ENCODE measurements at regions not wholly inside any gene's neighbourhood (a gene's known extent, or its start where the extent isn't known, plus 50 kb on each side); places are given as distances from the start of the nearest gene placed in this dataset.
"Not testable (repeated sequence)": the region's sequence is repeated elsewhere in the genome, so short reads cannot be mapped to it uniquely, and the experiment has no call there.

DNA sequence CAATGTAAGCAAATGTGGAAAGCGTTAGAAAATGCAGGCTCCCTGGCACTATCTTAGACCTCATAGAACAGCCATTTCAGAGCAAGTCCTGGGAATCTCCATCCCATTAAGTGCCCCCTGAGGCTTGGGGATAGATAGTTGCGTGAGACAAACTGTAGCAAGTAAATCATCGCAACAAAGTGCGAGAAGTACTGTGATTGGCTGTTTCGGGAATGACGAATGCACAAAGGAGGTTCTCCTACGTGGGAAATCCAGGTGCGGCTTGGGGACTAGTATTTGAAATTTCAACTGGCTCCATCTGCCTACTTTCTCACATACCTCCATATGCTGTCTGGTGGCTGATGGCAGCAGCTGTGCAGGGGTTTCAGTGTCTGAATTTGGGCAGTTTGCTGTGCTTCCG lies 84.5 kb downstream of the PLEKHG1 start:
- peak; percentile 33 for DNase-seq

DNA sequence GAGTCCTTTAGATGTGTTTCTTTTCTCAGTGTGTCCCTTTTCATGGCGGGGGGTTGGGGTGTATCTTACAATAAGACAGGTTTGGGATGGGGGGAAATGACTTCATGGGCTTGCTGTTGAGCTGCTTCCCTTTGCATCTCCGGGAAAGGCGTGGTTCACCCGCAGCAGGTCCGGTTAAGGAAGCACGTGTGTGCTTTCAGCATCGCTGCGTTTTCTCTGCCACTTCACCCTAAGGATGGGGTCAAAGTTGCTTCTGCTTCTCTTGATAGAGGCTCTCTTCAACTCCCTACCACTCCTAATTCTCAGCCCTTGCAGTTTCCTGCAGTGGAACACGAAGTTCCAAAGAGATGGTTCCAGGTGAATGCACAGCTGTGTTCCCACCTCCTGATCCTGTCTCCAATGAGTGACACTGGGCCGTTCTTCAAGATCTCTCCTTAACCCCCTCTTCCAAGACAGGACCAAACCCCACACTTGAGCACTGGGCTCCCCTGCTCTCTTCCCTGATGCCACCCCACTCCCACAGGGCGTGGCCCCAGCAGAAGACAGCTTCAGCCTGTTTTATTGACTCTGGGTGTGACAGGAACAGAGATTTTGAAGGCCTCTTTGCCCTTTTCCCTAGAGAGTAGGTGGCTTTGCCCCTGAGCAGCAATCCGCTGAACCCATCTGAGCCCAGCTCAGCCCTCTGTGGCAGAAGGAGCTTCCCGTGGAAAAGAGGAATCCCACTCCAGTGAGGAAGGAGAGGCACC lies 85.2 kb downstream of the PLEKHG1 start:
- DNase-seq, result no peak

DNA sequence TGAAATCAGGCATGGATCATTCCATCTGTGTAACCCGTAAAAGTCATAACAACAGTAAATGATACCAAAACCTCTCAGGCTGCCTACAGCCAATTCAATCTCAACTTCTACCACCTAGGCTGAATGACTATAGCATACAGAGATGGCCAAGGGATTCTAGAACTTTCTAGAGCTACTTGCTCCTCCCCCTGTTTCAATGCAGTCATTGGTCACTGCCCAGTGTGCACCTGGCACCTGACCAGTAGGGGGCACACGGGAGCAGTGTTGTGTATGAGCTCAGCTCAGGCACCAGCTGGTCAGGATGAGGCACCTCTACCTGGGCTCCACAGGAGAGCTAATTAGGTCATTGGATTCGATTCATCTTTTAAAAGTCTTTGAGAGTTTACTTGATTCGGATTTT lies 86.2 kb downstream of the PLEKHG1 start:
- no peak for DNase-seq

GRCh38 chr6:150686566-150686965 lies 86.9 kb downstream of the PLEKHG1 start:
- DNase-seq, result no peak

DNA sequence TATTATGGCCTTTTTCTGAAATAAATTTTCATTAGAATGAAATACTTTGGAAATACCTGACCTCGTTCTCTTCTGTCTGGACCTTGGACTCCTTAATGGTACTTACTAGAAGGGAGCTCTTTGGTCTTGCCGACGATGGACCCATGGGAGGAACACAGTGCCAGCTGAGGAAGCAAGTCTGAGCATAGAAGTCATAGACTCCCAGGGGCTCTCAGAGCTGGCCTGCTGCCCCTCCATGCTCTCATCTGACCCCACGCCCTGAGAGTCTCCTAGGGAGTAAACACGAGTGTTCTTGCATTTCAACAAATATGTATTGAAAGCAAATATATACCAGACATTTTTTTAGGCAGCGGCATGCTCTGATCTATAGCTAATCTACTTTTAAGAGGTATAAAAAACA lies 87.8 kb downstream of the PLEKHG1 start:
- no peak for DNase-seq

GRCh38 chr6:150689900-150690590 lies 90.4 kb downstream of the PLEKHG1 start:
- no peak for DNase-seq

DNA sequence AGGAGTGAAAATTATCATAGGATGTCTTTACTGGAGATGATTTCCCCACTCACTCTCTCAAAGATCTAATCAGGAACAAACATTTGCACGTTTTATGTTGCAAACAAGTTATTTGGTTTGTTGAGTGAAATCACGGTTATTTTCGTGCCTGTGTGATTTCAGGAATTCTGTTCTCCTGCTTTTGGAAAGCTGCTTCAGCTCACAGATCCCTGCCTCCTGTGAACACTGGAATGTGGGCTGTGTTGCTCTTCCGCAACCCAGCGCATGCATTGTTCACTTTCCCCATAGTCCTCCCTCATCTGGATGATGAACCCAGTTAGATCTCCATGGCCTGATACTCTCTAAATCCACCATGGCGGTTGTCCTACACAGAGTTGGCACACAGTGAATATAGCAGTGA lies 91.0 kb downstream of the PLEKHG1 start:
- no peak for DNase-seq

DNA sequence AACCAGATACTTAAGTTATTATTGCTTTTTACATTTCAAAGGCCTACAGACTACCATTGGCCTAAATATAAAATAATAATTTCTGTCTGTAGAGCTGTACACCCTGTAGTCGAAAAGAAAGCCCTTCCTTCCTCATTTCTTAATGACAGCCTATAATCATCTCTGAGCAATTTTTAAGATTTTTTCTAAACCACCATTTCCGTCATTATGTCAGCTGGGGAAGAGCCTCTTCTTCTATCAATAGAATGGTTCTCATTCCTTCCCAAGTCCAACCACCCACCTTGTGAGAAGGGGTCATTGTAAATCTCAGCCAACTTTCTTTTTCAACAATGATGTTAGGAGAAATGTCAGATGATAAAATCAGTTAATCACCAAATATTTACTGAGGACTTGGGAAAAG lies 91.8 kb downstream of the PLEKHG1 start:
- DNase-seq, result no peak

DNA sequence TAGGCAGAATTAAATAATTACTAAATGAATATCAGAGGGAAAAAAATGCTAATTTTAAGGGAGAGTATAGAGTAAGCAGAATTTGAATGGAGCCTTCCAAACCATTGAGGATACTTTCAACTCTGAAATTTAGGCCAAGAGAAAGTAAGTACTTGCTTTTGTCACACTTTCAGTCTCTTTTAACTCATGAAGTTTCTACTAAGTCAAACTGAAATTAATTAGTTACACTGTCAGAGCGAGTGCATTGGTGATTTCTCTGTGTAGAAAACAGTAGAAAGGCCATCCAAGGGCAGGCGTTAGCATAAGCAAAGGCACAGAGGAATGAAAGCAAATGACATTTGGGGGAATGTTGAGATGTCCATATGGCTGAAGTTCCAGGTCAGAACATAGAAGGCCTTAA lies 92.9 kb downstream of the PLEKHG1 start:
- no peak for DNase-seq

DNA sequence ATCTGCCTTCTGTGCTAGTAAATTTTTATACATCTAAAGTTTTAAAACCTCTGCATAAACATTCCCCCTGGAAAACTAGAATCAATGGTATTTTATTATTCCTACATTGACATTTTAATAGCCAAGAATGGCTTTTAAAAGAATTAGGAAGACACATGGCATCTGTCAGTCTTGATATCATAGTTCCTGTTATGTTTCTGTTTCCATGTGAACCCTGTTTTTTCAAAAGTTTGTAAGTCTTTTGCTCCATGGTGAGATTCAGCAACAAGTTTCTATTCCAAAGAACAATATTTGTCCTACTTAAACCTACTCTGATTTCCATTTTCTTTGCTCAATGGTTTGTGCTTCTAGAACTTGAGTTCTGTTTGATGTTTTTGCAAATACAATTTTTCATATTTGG lies 95.2 kb downstream of the PLEKHG1 start:
- no peak for DNase-seq

DNA sequence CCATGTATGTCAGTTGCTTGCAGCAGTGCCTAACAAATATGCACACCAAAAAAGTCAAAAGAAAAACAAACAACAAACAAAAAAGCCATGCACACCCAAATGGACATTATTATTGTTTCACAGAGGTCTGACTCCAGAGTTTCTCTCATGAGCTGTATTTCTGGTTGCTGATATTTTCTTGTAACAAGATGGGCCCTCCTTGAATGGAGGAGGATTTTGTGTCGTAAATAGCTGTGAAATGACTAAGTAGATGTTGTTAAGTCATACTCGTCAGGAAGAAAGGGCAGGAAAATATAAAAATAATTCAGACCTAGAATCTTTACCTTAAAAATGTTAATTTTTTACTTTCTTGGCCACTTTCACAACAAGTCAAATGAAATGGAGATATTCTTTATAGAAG lies 96.0 kb downstream of the PLEKHG1 start:
- no peak for DNase-seq

DNA sequence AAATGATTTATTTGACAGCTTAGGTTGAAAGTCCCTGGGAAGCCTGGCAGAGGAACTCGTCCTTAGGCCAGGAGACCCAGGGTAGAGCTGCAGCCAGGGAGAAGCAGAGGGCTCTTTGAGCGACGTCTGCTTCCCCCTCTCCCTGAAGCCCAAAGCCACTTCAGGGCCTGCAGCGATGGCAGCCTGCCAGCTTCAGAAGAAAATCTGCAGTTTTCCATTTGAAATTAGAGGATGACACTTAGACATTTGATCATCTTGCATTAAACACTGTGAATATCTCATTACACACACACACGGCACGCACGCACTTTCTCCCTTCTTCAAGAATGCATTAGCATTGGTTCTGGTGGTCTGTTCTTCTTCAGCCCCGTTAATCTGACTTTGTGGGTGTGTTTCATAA lies 96.5 kb downstream of the PLEKHG1 start:
- DNase-seq, result peak; percentile 75

DNA sequence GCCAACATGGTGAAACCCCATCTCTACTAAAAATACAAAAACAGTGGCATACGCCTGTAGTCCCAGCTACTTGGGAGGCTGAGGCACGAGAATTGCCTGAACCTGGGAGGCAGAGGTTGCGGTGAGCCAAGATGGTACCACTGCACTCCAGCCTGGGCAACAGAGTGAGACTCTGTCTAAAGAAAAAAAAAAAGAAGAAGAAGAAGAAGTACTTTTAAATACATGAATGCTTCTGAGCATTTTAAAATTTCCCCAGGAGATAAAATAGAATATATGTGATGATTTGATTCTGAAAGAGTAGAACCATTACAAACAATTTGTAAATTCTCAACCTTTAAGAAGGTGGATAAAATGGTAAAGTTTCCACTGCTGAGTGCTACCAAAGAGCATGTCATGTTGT lies 97.2 kb downstream of the PLEKHG1 start:
- not testable (repeated sequence) for DNase-seq

DNA sequence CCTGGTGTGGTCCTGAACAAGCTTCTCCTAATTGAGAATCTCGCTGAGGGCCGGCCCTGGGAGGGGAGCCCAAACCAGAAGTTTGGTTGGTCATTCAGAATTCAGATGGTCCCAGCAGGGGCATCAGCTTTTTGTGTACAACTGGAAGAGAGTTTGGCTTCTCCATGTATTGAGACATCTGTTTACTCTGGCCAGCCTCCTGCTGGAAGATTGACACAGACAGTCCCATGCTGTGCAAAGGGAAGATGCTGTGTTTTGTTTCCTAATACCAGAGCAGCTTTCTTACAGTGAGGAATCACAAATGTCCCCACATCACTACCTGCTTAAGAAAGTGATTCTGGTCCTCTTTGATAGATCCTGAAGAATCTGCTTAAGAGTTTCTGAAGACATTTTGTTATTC lies 97.8 kb downstream of the PLEKHG1 start:
- no peak for DNase-seq

DNA sequence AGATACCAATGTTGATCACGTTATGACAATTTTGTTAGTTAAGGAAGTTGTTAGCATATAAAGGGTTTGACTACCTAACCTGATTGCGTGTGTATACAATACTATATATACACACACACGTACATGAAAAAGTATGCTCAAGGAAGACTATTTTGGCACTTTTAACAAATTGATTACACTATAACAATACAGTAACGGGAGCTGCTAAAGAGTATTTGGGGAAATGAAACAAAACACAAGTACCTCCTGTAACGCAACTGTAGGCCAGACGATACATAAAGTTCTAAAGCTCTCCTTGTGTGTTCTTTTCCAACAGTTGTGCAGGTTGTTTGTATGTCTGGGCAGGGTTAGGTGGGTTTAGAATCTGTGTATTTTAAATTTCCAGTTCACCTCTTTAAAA lies 98.7 kb downstream of the PLEKHG1 start:
- no peak for DNase-seq

- no peak for DNase-seq
Observed at GRCh38 chr6:150702675-150703074, 103.0 kb downstream of the PLEKHG1 start.

- no peak for DNase-seq
Observed at GRCh38 chr6:150704447-150705192, 104.9 kb downstream of the PLEKHG1 start.

DNA sequence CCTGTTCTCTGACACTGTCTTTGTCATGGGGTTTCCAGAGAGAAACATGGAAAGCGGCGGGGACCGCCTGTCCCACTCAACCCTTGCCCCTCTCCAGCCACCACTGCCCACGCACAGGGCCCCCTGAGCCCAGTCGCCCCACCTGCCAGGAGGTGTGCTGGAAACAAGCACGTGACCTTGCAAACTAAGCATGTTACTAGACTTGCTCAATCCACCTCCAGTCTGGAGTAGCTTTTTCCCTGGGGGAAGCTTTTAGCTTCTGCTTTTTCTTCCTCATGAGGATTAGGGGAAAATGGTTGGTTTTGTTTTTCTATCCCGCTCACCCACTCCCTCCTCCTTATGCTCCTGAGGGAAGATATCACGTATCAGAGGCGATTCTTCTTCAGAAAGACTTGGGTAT lies 105.7 kb downstream of the PLEKHG1 start:
- no peak for DNase-seq

DNA sequence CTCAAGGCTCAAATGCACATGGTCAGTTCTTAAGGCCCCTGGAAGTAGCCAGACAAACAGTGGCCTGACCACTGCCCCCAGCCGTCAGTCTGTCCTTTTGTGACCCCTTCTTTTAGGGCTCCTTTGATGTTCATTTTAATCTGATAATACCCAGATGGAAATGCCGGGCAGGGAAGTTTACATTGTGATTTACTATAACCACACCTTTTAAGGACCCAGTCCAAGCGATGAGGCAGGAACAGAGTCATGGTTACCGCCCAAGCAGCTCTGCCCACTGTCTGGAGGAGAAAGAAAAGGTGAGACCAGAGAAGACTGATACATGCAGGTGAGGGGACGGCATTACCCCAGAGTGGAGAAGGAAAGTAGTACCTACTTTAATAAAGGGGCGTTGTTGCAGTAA lies 110.6 kb downstream of the PLEKHG1 start:
- DNase-seq, result no peak

DNA sequence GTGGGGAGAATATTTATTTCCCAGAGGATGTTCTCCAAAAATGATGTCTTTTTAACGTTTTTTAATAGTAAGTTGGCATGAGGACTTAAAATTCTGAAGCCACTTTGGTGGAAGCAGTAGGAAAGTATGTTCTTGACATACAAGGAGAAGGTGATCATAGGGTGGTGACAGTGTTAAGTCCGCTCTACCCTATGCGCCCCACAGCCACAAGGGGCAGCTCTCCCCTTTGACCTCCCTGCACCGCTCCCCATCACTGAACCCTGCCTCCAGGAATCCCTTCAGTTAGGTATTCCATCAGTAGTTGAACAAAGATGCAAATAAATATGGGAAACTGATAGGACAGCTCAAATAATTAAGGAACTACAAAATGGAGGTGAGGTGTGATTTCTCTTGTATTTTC lies 111.4 kb downstream of the PLEKHG1 start:
- no peak for DNase-seq

DNA sequence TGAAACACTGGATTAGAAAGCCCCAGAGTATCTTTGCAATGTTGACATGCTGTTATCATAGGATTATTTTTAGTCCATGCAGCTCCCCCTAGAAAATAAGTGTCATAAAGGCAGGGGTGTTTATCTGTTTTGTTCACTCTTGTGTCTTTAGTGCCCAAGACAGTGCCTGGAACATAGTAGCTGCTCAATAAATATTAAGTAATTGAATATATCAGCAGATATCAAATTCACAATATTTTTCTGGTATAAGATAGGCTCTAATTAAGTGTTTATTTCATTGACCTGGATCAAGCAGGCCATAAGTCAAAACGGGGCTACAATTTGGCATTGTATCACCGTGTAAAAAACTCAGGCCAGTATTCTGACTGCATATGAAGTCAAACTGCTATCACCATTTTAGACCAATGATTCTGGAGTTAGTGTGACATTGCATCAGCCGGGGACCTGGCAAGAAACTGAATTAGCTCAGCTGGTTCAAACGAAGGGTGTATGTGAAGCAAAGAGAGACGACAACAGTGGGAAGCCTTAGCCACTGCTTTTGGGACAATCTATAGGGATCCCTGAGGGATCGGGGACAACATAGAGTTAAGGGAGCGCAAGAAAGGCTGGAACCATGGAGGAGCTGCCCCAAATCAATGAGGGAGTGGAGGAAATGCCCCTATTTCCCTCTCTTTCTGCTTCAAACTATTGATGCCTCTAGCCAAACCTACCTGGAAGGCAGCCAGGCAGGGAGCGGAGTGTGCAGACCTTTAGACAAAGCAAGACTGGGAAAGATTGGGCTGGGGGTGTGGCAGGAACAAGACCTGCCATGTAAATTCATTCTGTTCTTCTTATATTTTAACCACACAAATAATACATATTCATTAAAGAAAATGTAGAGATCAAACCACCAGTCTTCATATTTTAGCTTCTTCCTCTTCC lies 112.2 kb downstream of the PLEKHG1 start:
- no peak for DNase-seq

DNA sequence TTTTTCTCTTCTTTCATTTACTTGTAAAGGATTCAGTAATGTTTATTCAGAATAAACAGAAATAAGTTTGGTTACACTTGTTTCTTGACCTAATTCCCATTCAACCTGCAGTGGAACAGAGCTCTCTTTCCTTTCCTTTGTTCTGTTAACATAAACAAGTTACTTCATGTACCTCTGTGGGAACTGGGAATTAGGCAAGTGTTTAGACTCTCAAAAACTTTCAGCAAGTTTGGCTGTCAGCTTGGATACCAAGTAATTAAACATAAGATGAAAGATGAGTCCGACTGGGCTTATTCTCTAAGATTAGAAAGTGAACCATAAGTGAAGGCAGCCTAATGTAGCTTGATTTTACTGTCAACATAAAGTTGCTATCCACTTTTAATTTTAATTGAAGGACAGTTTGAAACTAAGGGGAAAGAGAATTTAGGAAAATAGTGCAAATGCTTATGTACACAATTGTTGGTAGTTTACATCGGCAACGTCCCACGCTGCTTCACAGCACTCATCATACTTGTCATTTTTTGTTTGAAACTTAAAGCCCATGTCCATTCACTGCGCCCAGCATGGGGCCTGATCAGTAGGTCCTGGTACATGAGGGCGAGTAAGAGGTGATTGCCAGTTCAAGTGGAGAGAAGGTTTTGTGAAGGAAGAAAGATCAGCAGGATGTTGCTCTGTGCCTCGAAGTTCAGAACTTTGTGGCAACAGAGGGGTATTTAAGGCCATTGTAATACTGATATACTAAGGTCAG lies 113.0 kb downstream of the PLEKHG1 start:
- DNase-seq, result no peak
